GM12878 (cell line): ENCODE measurements at regions not wholly inside any gene's neighbourhood (a gene's known extent, or its start where the extent isn't known, plus 50 kb on each side); places are given as distances from the start of the nearest gene placed in this dataset.

Experiments used
- ATAC-seq: fragments of 200-7000 bp; cut with Tn5 transposase; 3 replicates; pipeline ENCODE4 v1.9.1; 2020; ENCODE audit warnings: mild to moderate bottlenecking, moderate library complexity
- BruUV-seq: library from RNA; stranded (reverse); fragments of 400-500 nt; replicated peaks from 2 replicates; lab custom pipeline; 2021; lab: Mats Ljungman, UMichigan
- CTCF ChIA-PET: fragments of 300-600 bp; sonication (Branson Sonifier 250); formaldehyde crosslinking; extraction: SDS; loops from one replicate; lab custom pipeline; 2021; ENCODE audit warnings: inconsistent platforms; lab: Yijun Ruan, JAX
- POLR2A ChIA-PET: fragments of 350-600 bp; formaldehyde crosslinking; extraction: SDS; loops from one replicate; lab custom pipeline; 2021; ENCODE audit warnings: inconsistent platforms; lab: Charles Lee
- RAD21 ChIA-PET: fragments of 300-600 bp; sonication (Branson Sonifier 250); formaldehyde crosslinking; loops from one replicate; lab custom pipeline; 2023; ENCODE audit warnings: antibody characterized with exemption; ENCODE audit not compliant: unreplicated experiment; lab: Charles Lee
- SMC1A ChIA-PET: fragments of 300-600 bp; sonication (Branson Sonifier 250); formaldehyde crosslinking; loops from one replicate; lab custom pipeline; 2023; ENCODE audit not compliant: unreplicated experiment, uncharacterized antibody; lab: Charles Lee
- DNase-seq: peaks from one replicate; pipeline ENCODE4 v3.0.0-alpha.2; 2011; ENCODE audit warnings: low read depth, low spot score
- FAIRE-seq: peaks from 3 replicates; lab custom pipeline; 2011; peaks lifted over from hg19 to GRCh38; lab: Jason Lieb, UNC
- H2AFZ ChIP-seq: 2 replicates; pipeline ENCODE4 v1.6.0; 2011; ENCODE audit warnings: low read depth, low read length, control low read depth; ENCODE audit not compliant: control insufficient read depth
- H3K27ac ChIP-seq: 2 replicates; pipeline ENCODE4 v1.5.1; 2011; ENCODE audit warnings: control low read depth; ENCODE audit not compliant: control insufficient read depth, insufficient read depth
- H3K27me3 ChIP-seq, 2 experiments: replicated peaks in 1 of 2; 2 replicates each; pipeline versions ENCODE4 v1.6.0 to v1.6.1; 2011; ENCODE audit warnings: low read length in 1 of 2; ENCODE audit not compliant: control insufficient read depth in 2 of 2, insufficient read depth in 2 of 2
- H3K36me3 ChIP-seq, 2 experiments: 2 replicates each; pipeline ENCODE4 v1.5.1; 2011; ENCODE audit warnings: low read length in 1 of 2; ENCODE audit not compliant: control insufficient read depth in 2 of 2, insufficient read depth in 2 of 2
- H3K4me1 ChIP-seq: 2 replicates; pipeline ENCODE4 v1.6.1; 2011; ENCODE audit warnings: mild to moderate bottlenecking, low read length, moderate library complexity, mixed read lengths; ENCODE audit not compliant: control insufficient read depth, insufficient read depth
- H3K4me2 ChIP-seq: 2 replicates; pipeline ENCODE4 v1.6.0; 2011; ENCODE audit warnings: control low read depth; ENCODE audit not compliant: control insufficient read depth, insufficient read depth
- H3K4me3 ChIP-seq: fragments of 200-600 bp; sonication (generic); 2 replicates; pipeline ENCODE4 v1.5.1; 2016
- H3K79me2 ChIP-seq: 2 replicates; pipeline ENCODE4 v1.6.0; 2011; ENCODE audit warnings: low read length; ENCODE audit not compliant: control insufficient read depth, insufficient read depth
- H3K9ac ChIP-seq: 2 replicates; pipeline ENCODE4 v1.8.0; 2011; ENCODE audit warnings: low read length, control low read depth, mixed read lengths; ENCODE audit not compliant: control insufficient read depth, insufficient read depth
- H3K9me3 ChIP-seq: replicated peaks from 3 replicates; pipeline ENCODE4 v1.5.1; 2011; ENCODE audit warnings: mild to moderate bottlenecking, low read length; ENCODE audit not compliant: control insufficient read depth, insufficient read depth
- H4K20me1 ChIP-seq: 2 replicates; pipeline ENCODE4 v1.6.0; 2011; ENCODE audit not compliant: control insufficient read depth, insufficient read depth
- NFYB ChIP-seq: IDR thresholded peaks from 2 replicates; pipeline ENCODE4 v1.6.1; 2011; ENCODE audit warnings: low read depth, mild to moderate bottlenecking, low read length, improper control_type of control experiment, moderate library complexity; ENCODE audit not compliant: insufficient read depth
- REST ChIP-seq: IDR thresholded peaks from 2 replicates; pipeline ENCODE4 v1.6.1; 2012; ENCODE audit warnings: mild to moderate bottlenecking, low read depth, low read length
- WRNIP1 ChIP-seq: IDR thresholded peaks from 2 replicates; pipeline ENCODE4 v1.6.1; 2011; ENCODE audit warnings: low read depth, low read length, improper control_type of control experiment, borderline replicate concordance
- ZNF274 ChIP-seq: IDR thresholded peaks from one replicate; pipeline ENCODE4 v1.8.0; 2011; ENCODE audit not compliant: insufficient read length, insufficient read depth
- in situ Hi-C: fragments of 300-500 bp; cut with MboI; formaldehyde crosslinking; loops from 9 replicates; pipeline ENCODE4 v1.14.3; 2018; ENCODE audit warnings: mixed read lengths
- intact Hi-C: fragments of 100-400 bp; cut with micrococcal nuclease; formaldehyde crosslinking; loops from one replicate; pipeline ENCODE4 v1.14.2; 2022; ENCODE audit not compliant: unreplicated experiment
- TF ChIP-seq, protein P1 (sequence below): fragments of 450-650 bp; formaldehyde crosslinking; IDR thresholded peaks from 2 replicates; pipeline ENCODE4 v1.4.0; 2022; ENCODE audit warnings: mild to moderate bottlenecking, moderate library complexity

- TF ChIP-seq REST (no peak), NFYB (no peak)
- TF ChIP-seq, protein P1, sequence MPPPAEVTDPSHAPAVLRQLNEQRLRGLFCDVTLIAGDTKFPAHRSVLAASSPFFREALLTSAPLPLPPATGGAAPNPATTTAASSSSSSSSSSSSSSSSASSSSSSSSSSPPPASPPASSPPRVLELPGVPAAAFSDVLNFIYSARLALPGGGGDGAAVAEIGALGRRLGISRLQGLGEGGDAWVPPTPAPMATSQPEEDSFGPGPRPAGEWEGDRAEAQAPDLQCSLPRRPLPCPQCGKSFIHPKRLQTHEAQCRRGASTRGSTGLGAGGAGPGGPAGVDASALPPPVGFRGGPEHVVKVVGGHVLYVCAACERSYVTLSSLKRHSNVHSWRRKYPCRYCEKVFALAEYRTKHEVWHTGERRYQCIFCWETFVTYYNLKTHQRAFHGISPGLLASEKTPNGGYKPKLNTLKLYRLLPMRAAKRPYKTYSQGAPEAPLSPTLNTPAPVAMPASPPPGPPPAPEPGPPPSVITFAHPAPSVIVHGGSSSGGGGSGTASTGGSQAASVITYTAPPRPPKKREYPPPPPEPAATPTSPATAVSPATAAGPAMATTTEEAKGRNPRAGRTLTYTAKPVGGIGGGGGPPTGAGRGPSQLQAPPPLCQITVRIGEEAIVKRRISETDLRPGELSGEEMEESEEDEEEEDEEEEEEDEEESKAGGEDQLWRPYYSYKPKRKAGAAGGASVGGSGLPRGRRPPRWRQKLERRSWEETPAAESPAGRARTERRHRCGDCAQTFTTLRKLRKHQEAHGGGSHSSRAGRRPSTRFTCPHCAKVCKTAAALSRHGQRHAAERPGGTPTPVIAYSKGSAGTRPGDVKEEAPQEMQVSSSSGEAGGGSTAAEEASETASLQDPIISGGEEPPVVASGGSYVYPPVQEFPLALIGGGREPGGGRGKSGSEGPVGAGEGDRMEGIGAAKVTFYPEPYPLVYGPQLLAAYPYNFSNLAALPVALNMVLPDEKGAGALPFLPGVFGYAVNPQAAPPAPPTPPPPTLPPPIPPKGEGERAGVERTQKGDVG: no peak
These were observed 216.7 kb upstream of the SSTR1 start (continued) for GRCh38 chr14:37991027-37991426.

GRCh38 chr14:37992499-37992898 is 215.2 kb upstream of the SSTR1 start:
- Histone ChIP-seq H3K27ac (no peak overlapping the region), H3K36me3 (no peaks in the 10 kb centered on the region), H2AFZ (no peak overlapping the region), H3K4me3 (no peak overlapping the region), H3K9me3 (no peaks in the 10 kb centered on the region; the same call in 2 of the 3 replicates), H3K4me1 (no peaks in the 10 kb centered on the region), H3K4me2 (no peak overlapping the region), H3K9ac (no peak overlapping the region), H3K79me2 (no peaks in the 10 kb centered on the region), H3K27me3 (no peaks in the 10 kb centered on the region), H4K20me1 (no peaks in the 10 kb centered on the region)
- ATAC-seq: no peak
- DNase-seq: no peak
- RAD21 ChIA-PET: no interaction called here
- BruUV-seq: no TSS peak
- CTCF ChIA-PET: no interaction called here
- FAIRE-seq: no peak
- SMC1A ChIA-PET: no interaction called here
- POLR2A ChIA-PET: no interaction called here
- intact Hi-C loops (no loop called here), in situ Hi-C loops (no loop called here)
- no peak for TF ChIP-seq WRNIP1
- no peak for TF ChIP-seq ZNF274
